ENCODE measurements at regions not wholly inside any gene's neighbourhood (a gene's known extent, or its start where the extent isn't known, plus 50 kb on each side); places are given as distances from the start of the nearest gene placed in this dataset.
"Not testable (repeated sequence)": the region's sequence is repeated elsewhere in the genome, so short reads cannot be mapped to it uniquely, and the experiment has no call there.

GRCh38 chr1:101371259-101371658 is 134.4 kb downstream of the S1PR1 start:
- no peak for DNase-seq

- DNase-seq = no peak
Observed at GRCh38 chr1:101373570-101373969, 136.8 kb downstream of the S1PR1 start.

DNA sequence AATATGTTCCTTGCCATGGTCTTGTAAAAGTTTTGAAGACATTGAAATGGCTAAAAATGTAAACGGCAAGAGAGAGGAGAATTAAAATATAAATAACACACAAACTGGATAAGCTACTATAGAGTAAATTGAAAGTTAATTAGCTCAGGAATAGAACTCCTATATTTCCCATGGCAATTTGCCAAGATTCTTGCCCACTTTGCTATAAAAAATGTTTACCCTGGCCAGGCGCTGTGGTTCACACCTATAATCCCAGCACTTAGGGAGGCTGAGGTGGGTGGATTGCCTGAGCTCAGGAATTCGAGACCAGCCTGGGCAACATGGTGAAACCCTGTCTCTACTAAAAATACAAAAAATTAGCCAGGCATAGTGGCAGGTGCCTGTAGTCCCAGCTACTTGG is 138.6 kb downstream of the S1PR1 start:
- not testable (repeated sequence) for DNase-seq

GRCh38 chr1:101376121-101377083 is 139.6 kb downstream of the S1PR1 start:
- DNase-seq = no peak

DNA sequence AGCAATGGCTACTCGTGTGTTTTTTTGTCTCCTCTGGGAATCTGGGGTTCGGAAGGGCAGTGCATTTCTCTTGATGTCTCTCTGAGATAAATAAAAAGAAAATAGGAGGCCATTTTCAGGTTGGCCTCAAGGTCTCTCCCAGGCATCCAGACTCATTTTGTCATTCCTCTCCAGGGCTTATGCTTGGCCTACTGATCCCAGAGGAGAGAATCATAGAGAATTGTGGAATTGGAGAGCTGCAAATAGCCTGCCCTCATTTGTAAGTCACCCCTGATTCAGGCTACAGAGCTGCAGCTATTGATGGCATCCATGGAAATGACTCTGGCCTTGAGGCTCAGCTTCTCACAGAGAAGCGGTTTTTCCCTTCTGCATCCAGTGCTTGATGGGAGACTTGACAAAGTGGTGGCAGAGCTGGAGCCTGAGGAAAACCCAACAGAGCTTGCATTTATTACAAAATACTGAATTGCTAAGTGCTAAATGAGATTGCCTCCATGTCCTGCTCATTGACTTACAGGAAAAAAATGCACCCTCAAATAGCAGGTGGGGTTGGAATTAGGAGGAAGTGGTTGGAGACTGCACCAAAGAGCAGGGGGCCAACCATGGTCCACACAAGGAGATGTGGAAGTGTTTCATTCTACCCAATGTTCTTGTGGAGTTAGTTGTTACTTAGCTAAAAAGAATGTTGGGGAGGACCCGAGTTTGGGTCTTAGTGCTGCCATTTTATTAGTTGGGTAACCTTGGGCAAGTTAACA is 140.4 kb downstream of the S1PR1 start:
- no peak for DNase-seq

DNA sequence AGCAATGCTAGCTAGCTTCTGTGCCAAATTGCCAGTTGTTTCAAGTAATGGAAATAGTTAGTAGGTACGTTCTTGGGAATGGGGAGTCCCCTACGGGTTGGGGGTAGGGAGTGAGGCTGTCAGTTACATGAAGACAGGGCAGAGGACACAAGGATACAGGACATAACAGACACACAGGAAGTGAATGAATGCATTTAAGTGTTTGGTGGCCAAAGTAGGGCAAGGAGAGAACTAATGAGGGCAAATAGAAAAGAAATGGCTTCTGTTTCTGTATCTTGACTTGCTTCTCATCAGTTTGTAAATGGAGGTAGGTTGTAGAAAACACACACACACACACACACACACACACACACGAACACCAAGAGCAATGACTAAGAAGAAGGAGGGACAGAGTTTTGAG is 142.2 kb downstream of the S1PR1 start:
- no peak for DNase-seq

DNA sequence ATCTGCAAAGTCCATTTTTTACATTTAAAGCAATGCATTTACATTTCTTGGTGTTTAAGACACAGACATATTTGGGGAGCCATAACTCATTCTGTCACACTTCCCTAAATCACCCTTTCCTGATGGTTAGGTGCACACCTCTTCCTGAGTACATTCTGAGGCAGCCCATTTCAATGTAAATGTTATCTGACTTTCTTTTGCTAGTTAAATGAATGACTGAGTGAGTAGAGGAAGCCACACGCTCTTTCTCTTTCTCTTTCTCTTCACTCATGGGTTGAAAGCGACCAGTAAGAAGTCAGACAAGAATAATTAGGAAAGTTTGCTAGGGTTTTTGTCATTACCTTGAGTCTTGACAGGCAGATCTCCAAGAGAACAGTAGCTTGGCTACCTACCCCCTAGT is 143.1 kb downstream of the S1PR1 start:
- DNase-seq = no peak

DNA sequence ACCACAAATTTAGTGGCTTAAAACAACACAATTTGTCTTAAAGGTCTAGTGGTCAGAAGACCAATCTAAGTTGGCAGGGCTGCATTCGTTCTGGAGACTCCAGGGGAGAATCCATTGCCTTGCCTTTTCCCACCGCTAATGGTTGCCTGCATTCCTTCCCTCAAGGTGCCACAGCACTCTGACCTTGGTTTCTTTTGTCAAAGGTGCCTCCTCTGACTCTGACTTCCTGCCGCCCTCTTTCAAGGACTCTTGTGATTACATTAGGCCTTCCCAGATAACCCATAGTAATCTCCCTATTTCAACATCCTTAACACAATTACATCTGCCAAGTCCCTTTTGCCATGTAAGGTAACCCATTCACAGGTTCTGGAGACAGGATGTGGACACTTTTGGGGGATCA is 145.3 kb downstream of the S1PR1 start:
- DNase-seq = no peak

DNA sequence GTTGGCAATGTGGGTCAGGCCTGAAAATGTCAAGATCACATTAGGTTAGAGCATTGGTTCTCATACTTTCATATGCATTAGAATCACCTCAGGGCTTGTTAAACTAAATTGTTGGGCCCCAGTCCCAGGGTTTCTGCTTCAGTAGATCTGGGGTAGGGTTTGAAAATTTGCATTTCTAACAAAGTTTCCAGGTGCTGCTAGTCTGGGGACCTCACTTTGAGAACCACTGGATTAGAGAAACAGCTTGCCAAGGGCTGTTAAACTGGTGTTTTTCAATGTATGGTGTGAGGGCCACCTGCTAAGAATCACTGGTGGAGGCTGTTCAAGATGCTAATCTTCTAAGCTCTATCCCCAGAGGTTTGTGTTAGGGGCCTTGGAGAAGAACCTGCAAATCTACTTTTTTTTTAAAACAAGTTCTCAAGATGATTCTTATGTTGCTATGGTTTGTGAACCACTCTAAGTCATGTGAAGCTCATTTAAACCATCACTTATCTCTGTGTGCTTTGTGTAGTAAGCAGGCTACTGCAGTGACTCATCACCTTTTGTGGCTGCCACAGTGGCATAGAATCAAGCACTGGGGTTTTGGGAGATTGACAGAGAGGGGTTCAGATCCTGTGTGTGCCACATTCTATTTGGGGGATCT is 152.2 kb downstream of the S1PR1 start:
- DNase-seq = no peak

GRCh38 chr1:101389547-101389929 is 152.7 kb downstream of the S1PR1 start:
- DNase-seq = no peak

GRCh38 chr1:101392552-101392951 is 155.7 kb downstream of the S1PR1 start:
- no peak for DNase-seq

GRCh38 chr1:101394041-101394440 is 157.2 kb downstream of the S1PR1 start:
- DNase-seq = no peak

DNA sequence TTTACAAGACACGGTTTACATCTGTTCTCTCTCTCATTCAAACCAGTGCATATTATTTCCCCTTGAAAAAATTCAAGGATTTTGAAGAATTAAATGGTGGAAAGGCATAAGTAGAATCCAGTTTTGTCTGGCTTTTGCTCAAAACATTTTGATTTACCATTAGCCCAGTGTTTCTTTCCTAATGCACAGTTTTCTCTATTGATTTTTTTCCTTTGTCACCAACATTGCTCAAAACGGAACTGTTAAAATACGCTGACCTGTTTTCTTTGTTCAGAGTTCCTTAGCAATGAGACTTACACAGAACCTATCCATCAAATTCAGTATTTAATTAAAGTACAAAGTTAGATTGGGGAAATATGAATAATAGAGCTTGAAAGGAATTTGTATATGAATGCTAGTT is 162.4 kb downstream of the S1PR1 start:
- DNase-seq = no peak

- DNase-seq = no peak
Observed at GRCh38 chr1:101406271-101406670, 169.5 kb downstream of the S1PR1 start.

DNA sequence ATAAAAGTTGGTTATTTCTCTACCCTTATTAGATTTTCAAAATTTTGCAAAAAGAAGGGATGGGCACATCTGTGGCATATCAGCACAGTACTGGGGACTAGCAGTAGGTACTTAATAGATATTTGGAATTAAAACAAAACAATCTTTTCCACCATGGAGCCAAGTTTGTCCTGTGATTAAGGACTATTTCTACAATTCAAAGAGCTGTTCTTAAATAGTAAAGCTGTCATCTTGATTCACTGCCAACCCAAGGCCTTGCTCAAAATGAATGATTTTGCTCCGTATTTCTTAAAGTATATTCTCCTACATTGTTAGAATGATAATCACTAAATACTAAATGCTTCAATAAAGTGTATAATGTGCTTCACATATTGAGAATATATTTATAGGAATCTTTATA is 169.9 kb downstream of the S1PR1 start:
- no peak for DNase-seq

DNA sequence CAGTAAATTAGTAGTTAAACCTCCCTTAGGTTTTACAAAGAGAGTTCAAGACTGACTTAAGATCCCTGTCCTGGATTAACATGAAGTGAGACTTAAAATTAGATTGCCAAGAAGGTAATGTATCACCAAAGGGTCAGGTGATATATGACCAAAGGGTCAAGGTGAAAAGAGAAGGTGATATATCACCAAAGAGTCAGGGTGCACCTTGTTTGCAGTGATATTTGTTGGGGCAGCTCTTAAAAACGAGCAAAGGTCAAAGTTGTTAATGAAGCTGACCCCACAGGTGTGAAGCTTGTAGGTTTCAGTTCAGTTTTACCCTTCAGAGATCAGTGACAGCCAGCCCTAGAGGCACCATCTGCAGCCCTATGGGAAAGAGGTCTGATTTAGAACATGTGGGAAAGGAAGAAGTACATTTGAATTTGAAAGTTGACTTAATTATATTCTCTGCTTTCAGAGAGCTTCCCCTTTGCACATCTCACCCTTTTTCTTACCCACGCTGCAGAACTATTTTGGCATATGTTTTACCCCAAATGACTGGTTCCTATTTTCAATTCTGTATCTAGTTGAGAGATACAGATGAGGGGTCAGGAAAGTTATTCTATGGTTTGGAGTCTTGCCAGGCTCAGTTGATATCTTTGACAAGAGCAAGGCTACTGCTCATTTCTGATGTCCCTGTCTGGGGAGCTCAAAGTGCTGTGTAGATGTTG is 170.8 kb downstream of the S1PR1 start:
- DNase-seq = no peak

DNA sequence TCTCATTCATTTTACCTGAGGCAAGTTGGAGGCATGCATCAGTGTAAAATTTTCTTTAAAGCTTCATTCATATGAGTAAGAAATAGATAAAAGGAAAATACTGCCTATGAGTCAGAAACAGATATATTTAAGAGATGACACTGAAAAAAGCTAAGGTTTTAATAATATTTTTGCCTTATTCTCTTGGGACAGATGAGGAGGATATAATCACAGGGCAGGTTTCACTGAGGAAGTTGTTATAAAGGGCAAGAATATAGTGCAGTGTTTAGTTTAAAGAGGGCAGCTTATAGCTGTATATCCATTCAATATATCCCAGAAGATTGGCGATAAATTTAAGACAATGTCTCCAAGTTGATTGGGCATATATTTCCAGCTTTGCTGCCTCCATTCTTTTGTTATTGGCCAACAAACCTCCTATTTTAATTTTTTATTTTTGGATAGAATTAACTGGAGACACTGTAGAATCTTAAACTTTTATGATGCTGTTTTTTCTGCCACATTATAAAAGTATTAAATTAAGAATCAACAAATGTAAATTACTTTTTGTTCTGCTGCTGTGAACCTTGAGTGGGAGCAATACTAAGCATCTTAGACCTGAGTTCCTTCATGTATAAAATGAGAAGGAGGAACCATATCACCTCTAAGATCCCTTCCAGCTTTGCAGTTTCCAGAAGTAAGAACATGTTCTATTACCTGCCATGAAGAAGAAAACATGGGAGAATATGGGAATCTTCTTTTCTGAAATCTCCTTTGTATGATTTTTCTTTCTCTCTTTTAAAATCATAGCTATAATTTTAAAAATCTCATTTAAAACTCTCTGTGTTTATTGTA is 171.6 kb downstream of the S1PR1 start:
- no peak for DNase-seq

DNA sequence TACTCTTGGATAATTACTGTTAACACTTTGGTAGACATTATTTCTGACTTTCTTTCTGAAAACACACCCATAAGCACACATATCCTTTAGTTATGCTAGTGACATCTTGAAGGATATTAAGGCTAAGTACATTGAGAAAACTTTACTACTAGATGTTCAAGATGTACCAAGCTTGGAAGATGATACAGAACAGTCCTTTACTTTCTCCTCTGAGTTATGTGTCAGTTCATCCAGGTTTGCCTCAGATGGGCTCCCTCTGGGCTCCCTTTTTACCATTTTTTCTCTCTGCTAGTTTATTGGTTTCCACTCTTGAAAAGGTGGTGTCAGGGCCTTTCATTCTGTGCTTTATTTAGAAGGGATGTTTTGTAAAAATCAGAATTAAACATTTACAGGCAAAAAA is 172.3 kb downstream of the S1PR1 start:
- no peak for DNase-seq

GRCh38 chr1:101410048-101410878 is 173.4 kb downstream of the S1PR1 start:
- no peak for DNase-seq

- DNase-seq = no peak
Observed at GRCh38 chr1:101420406-101420805, 183.6 kb downstream of the S1PR1 start.

- DNase-seq = not testable (repeated sequence)
Observed at GRCh38 chr1:101428083-101428482, 191.3 kb downstream of the S1PR1 start.
